Liver (tissue), 3 donors: ENCODE measurements at regions not wholly inside any gene's neighbourhood (a gene's known extent, or its start where the extent isn't known, plus 50 kb on each side); places are given as distances from the start of the nearest gene placed in this dataset.

Experiments
- CTCF ChIP-seq: fragments of 150-350 bp; IDR thresholded peaks from 2 replicates; pipeline ENCODE4 v1.5.1; 2017; ENCODE audit warnings: improper control_type of control experiment, low read depth, low read length; ENCODE audit not compliant: missing input control
- EGR1 ChIP-seq, 2 donors: IDR thresholded peaks; 2 replicates each; pipeline ENCODE4 v1.6.1; 2016 to 2018; ENCODE audit warnings: antibody characterized with exemption in 2 of 2, low read depth in 2 of 2
- GABPA ChIP-seq, 2 donors: IDR thresholded peaks in 1 of 2; conservative IDR thresholded peaks in 1 of 2; 2 replicates each; pipeline ENCODE4 v1.6.1; 2016; ENCODE audit warnings: antibody characterized with exemption in 2 of 2, mild to moderate bottlenecking in 1 of 2, moderate library complexity in 1 of 2
- JUND ChIP-seq, 2 donors: IDR thresholded peaks; 2 replicates each; pipeline ENCODE4 v1.6.1; 2016; ENCODE audit warnings: antibody characterized with exemption in 2 of 2
- MAX ChIP-seq: IDR thresholded peaks from 2 replicates; pipeline ENCODE4 v1.6.1; 2016; ENCODE audit warnings: antibody characterized with exemption
- RAD21 ChIP-seq, 2 donors: IDR thresholded peaks; 2 replicates each; pipeline ENCODE4 v1.6.1; 2016; ENCODE audit warnings: antibody characterized with exemption in 2 of 2, mild to moderate bottlenecking in 2 of 2
- REST ChIP-seq: IDR thresholded peaks from 2 replicates; pipeline ENCODE4 v1.6.1; 2016; ENCODE audit warnings: antibody characterized with exemption, mild to moderate bottlenecking
- RXRA ChIP-seq, 2 donors: IDR thresholded peaks; 2 replicates each; pipeline ENCODE4 v1.6.1; 2017 to 2018; ENCODE audit warnings: antibody characterized with exemption in 2 of 2, mild to moderate bottlenecking in 1 of 2
- SP1 ChIP-seq: IDR thresholded peaks from 2 replicates; pipeline ENCODE4 v1.6.1; 2018; ENCODE audit warnings: antibody characterized with exemption, mild to moderate bottlenecking
- YY1 ChIP-seq: IDR thresholded peaks from 2 replicates; pipeline ENCODE4 v1.6.1; 2016; ENCODE audit warnings: antibody characterized with exemption, mild to moderate bottlenecking
- TF ChIP-seq, protein P1 (sequence below): IDR thresholded peaks from 2 replicates; pipeline ENCODE4 v1.6.1; 2016; ENCODE audit warnings: antibody characterized with exemption
- donor health status: healthy.
- donor health status: healthy.

DNA sequence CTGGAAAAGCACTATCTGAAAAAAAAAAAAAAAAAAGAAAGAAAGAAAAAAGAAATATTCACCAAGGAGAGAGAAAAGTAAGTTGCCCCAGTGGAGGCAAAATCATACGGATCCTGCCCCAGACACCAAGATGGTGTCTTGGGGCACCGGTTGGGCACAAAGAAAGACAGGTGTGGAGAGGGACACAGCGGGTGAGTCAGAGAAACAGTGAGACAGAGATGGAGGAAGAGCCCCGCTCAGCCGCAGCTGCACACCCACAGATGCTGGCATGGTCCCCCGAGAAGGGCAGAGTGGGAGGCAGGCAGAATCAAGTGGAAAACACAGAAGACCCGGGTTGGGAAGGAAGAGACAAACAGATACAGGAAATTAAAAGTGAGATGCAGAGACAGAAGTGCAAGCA, 129.7 kb upstream of the SMAD3 start:
- TF ChIP-seq, protein P1, sequence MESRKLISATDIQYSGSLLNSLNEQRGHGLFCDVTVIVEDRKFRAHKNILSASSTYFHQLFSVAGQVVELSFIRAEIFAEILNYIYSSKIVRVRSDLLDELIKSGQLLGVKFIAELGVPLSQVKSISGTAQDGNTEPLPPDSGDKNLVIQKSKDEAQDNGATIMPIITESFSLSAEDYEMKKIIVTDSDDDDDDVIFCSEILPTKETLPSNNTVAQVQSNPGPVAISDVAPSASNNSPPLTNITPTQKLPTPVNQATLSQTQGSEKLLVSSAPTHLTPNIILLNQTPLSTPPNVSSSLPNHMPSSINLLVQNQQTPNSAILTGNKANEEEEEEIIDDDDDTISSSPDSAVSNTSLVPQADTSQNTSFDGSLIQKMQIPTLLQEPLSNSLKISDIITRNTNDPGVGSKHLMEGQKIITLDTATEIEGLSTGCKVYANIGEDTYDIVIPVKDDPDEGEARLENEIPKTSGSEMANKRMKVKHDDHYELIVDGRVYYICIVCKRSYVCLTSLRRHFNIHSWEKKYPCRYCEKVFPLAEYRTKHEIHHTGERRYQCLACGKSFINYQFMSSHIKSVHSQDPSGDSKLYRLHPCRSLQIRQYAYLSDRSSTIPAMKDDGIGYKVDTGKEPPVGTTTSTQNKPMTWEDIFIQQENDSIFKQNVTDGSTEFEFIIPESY: no peak
- no peak for TF ChIP-seq YY1
- no peak for TF ChIP-seq REST
- TF ChIP-seq JUND (IDR thresholded peaks at IDR 0.05): no peak
- no peak for TF ChIP-seq CTCF
- no peak for TF ChIP-seq SP1
- no peak for TF ChIP-seq RAD21 (IDR thresholded peaks at IDR 0.05)
- TF ChIP-seq EGR1 (IDR thresholded peaks at IDR 0.05; ENCODE audit: low read depth in 2 of 2): no peak
- TF ChIP-seq GABPA (IDR thresholded peaks at IDR 0.05 in 1 of 2, conservative IDR thresholded peaks at IDR 0.05 in 1 of 2): no peak
- TF ChIP-seq MAX: no peak
- no peak for TF ChIP-seq RXRA (IDR thresholded peaks at IDR 0.05)
